Epithelial cell of esophagus (primary cell): ENCODE measurements at regions not wholly inside any gene's neighbourhood (a gene's known extent, or its start where the extent isn't known, plus 50 kb on each side); places are given as distances from the start of the nearest gene placed in this dataset.
A peak's percentile ranks its signal among the peaks of the same experiment; 100 is the strongest.

Experiments
- DNase-seq: peaks from one replicate; pipeline ENCODE4 v3.0.0; 2010; ENCODE audit warnings: low read depth
- H3K4me3 ChIP-seq: 2 replicates; pipeline ENCODE4 v1.5.1; 2011; ENCODE audit warnings: mild to moderate bottlenecking, low read length, control low read depth
- CTCF ChIP-seq: IDR thresholded peaks from 2 replicates; pipeline ENCODE4 v1.5.1; 2011; ENCODE audit warnings: low read depth, mild to moderate bottlenecking, low read length, control low read depth, inconsistent platforms; ENCODE audit not compliant: insufficient read depth; ENCODE audit errors: missing control alignments

- TF ChIP-seq CTCF: no peak
- DNase-seq: no peak
- H3K4me3 ChIP-seq: no peak overlapping the region
These were observed 156.7 kb downstream of the SPRY1 start for GRCh38 chr4:123553279-123553678.

GRCh38 chr4:123553733-123554637, 157.4 kb downstream of the SPRY1 start:
- TF ChIP-seq CTCF: no peak
- H3K4me3 ChIP-seq: no peak overlapping the region

GRCh38 chr4:123554801-123555232, 158.2 kb downstream of the SPRY1 start:
- no peak overlapping the region for H3K4me3 ChIP-seq
- no peak for TF ChIP-seq CTCF
- no peak for DNase-seq

More at GRCh38 chr4:123553733-123554637, 157.4 kb downstream of the SPRY1 start:
- no peak for DNase-seq

GRCh38 chr4:123555233-123555806, 158.7 kb downstream of the SPRY1 start:
- peak; percentile 92 for DNase-seq
- no peak for TF ChIP-seq CTCF
- H3K4me3 ChIP-seq: no peak overlapping the region

- no peak overlapping the region for H3K4me3 ChIP-seq
- TF ChIP-seq CTCF: no peak
- no peak for DNase-seq
These were observed 159.2 kb downstream of the SPRY1 start for GRCh38 chr4:123555807-123556273.

- DNase-seq: no peak
- no peak for TF ChIP-seq CTCF
- no peak overlapping the region for H3K4me3 ChIP-seq
These were observed 159.9 kb downstream of the SPRY1 start for GRCh38 chr4:123556526-123556925.
